ENCODE measurements at regions not wholly inside any gene's neighbourhood (a gene's known extent, or its start where the extent isn't known, plus 50 kb on each side); places are given as distances from the start of the nearest gene placed in this dataset.

GRCh38 chr1:88528792-88529191, 155.3 kb upstream of the PKN2 start:
- Histone ChIP-seq H2AFZ (ENCODE audit: low read length) (no peak overlapping the region), H3K79me2 (ENCODE audit: low read length) (no peaks in the 10 kb centered on the region), H3K27me3 (ENCODE audit: low read length) (no peaks in the 10 kb centered on the region), H3K4me3 (ENCODE audit: low read length) (no peak overlapping the region), H3K9ac (ENCODE audit: low read length) (no peak overlapping the region), H3K9me3 (ENCODE audit: low read length) (no peaks in the 10 kb centered on the region), H3K27ac (ENCODE audit: low read length) (no peak overlapping the region), H3K9me2 (replicated peaks; ENCODE audit: insufficient read depth, low read length) (no peaks in the 10 kb centered on the region), H3K4me1 (ENCODE audit: low read length) (no peaks in the 10 kb centered on the region), H3K36me3 (ENCODE audit: insufficient read depth, low read length) (no peaks in the 10 kb centered on the region), H3K4me2 (ENCODE audit: low read depth, low read length, poor library complexity, severe bottlenecking) (no peak overlapping the region), H4K20me1 (ENCODE audit: insufficient read depth, low read depth, low read length) (no peaks in the 10 kb centered on the region)
- no peak for DNase-seq

- Histone ChIP-seq H3K27me3 (ENCODE audit: low read length) (no peaks in the 10 kb centered on the region), H3K4me2 (ENCODE audit: low read depth, low read length, poor library complexity, severe bottlenecking) (no peak overlapping the region), H3K9ac (ENCODE audit: low read length) (no peak overlapping the region), H2AFZ (ENCODE audit: low read length) (no peak overlapping the region), H3K9me2 (replicated peaks; ENCODE audit: insufficient read depth, low read length) (no peaks in the 10 kb centered on the region), H4K20me1 (ENCODE audit: insufficient read depth, low read depth, low read length) (no peaks in the 10 kb centered on the region), H3K4me1 (ENCODE audit: low read length) (peaks cover 1% of the 10 kb centered on the region), H3K36me3 (ENCODE audit: insufficient read depth, low read length) (no peaks in the 10 kb centered on the region), H3K9me3 (ENCODE audit: low read length) (no peaks in the 10 kb centered on the region), H3K27ac (ENCODE audit: low read length) (no peak overlapping the region), H3K4me3 (ENCODE audit: low read length) (no peak overlapping the region), H3K79me2 (ENCODE audit: low read length) (no peaks in the 10 kb centered on the region)
- DNase-seq: no peak
These were observed 154.5 kb upstream of the PKN2 start for GRCh38 chr1:88529581-88529980.

GRCh38 chr1:88530246-88530645, 153.8 kb upstream of the PKN2 start:
- Histone ChIP-seq H3K79me2 (ENCODE audit: low read length) (no peaks in the 10 kb centered on the region), H3K4me1 (ENCODE audit: low read length) (peaks cover 4% of the 10 kb centered on the region), H3K4me3 (ENCODE audit: low read length) (no peak overlapping the region)

GRCh38 chr1:88537787-88538186, 146.3 kb upstream of the PKN2 start:
- peaks cover 4% of the 10 kb centered on the region for H3K4me1 ChIP-seq (ENCODE audit: low read length)
- no peak for DNase-seq
- H4K20me1 ChIP-seq (ENCODE audit: insufficient read depth, low read depth, low read length): no peaks in the 10 kb centered on the region
- no peak overlapping the region for H2AFZ ChIP-seq (ENCODE audit: low read length)
- no peak overlapping the region for H3K4me2 ChIP-seq (ENCODE audit: low read depth, low read length, poor library complexity, severe bottlenecking)
- no peaks in the 10 kb centered on the region for H3K9me3 ChIP-seq (ENCODE audit: low read length)
- H3K9me2 ChIP-seq (replicated peaks; ENCODE audit: insufficient read depth, low read length): no peaks in the 10 kb centered on the region
- no peak overlapping the region for H3K9ac ChIP-seq (ENCODE audit: low read length)
- no peak overlapping the region for H3K27ac ChIP-seq (ENCODE audit: low read length)
- H3K79me2 ChIP-seq (ENCODE audit: low read length): no peaks in the 10 kb centered on the region
- no peak overlapping the region for H3K4me3 ChIP-seq (ENCODE audit: low read length)
- no peaks in the 10 kb centered on the region for H3K36me3 ChIP-seq (ENCODE audit: insufficient read depth, low read length)
- H3K27me3 ChIP-seq (ENCODE audit: low read length): no peaks in the 10 kb centered on the region

More at GRCh38 chr1:88530246-88530645, 153.8 kb upstream of the PKN2 start:
- Histone ChIP-seq H3K9ac (ENCODE audit: low read length) (no peak overlapping the region), H3K27me3 (ENCODE audit: low read length) (no peaks in the 10 kb centered on the region), H3K4me2 (ENCODE audit: low read depth, low read length, poor library complexity, severe bottlenecking) (no peak overlapping the region), H3K27ac (ENCODE audit: low read length) (no peak overlapping the region), H4K20me1 (ENCODE audit: insufficient read depth, low read depth, low read length) (no peaks in the 10 kb centered on the region), H3K36me3 (ENCODE audit: insufficient read depth, low read length) (no peaks in the 10 kb centered on the region), H2AFZ (ENCODE audit: low read length) (no peak overlapping the region), H3K9me2 (replicated peaks; ENCODE audit: insufficient read depth, low read length) (no peaks in the 10 kb centered on the region), H3K9me3 (ENCODE audit: low read length) (no peaks in the 10 kb centered on the region)
- DNase-seq: no peak

GRCh38 chr1:88538222-88538899, 145.7 kb upstream of the PKN2 start:
- Histone ChIP-seq H3K9me2 (replicated peaks; ENCODE audit: insufficient read depth, low read length) (no peaks in the 10 kb centered on the region), H3K27ac (ENCODE audit: low read length) (no peak overlapping the region), H3K4me1 (ENCODE audit: low read length) (peaks cover 4% of the 10 kb centered on the region), H3K4me3 (ENCODE audit: low read length) (no peak overlapping the region), H4K20me1 (ENCODE audit: insufficient read depth, low read depth, low read length) (no peaks in the 10 kb centered on the region), H3K4me2 (ENCODE audit: low read depth, low read length, poor library complexity, severe bottlenecking) (no peak overlapping the region), H3K9me3 (ENCODE audit: low read length) (no peaks in the 10 kb centered on the region), H3K36me3 (ENCODE audit: insufficient read depth, low read length) (no peaks in the 10 kb centered on the region), H3K27me3 (ENCODE audit: low read length) (no peaks in the 10 kb centered on the region), H3K9ac (ENCODE audit: low read length) (no peak overlapping the region), H3K79me2 (ENCODE audit: low read length) (no peaks in the 10 kb centered on the region), H2AFZ (ENCODE audit: low read length) (no peak overlapping the region)
- no peak for DNase-seq

- no peaks in the 10 kb centered on the region for H3K9me3 ChIP-seq (ENCODE audit: low read length)
- H3K27ac ChIP-seq (ENCODE audit: low read length): no peak overlapping the region
- H3K79me2 ChIP-seq (ENCODE audit: low read length): no peaks in the 10 kb centered on the region
- no peaks in the 10 kb centered on the region for H3K9me2 ChIP-seq (replicated peaks; ENCODE audit: insufficient read depth, low read length)
- no peak overlapping the region for H3K9ac ChIP-seq (ENCODE audit: low read length)
- no peaks in the 10 kb centered on the region for H4K20me1 ChIP-seq (ENCODE audit: insufficient read depth, low read depth, low read length)
- no peak for DNase-seq
- no peaks in the 10 kb centered on the region for H3K27me3 ChIP-seq (ENCODE audit: low read length)
- no peak overlapping the region for H2AFZ ChIP-seq (ENCODE audit: low read length)
- no peak overlapping the region for H3K4me3 ChIP-seq (ENCODE audit: low read length)
- H3K4me2 ChIP-seq (ENCODE audit: low read depth, low read length, poor library complexity, severe bottlenecking): no peak overlapping the region
- no peaks in the 10 kb centered on the region for H3K4me1 ChIP-seq (ENCODE audit: low read length)
- H3K36me3 ChIP-seq (ENCODE audit: insufficient read depth, low read length): no peaks in the 10 kb centered on the region
These were observed 143.8 kb upstream of the PKN2 start for GRCh38 chr1:88540255-88540654.

- no peaks in the 10 kb centered on the region for H4K20me1 ChIP-seq (ENCODE audit: insufficient read depth, low read depth, low read length)
- H3K4me1 ChIP-seq (ENCODE audit: low read length): no peaks in the 10 kb centered on the region
- no peaks in the 10 kb centered on the region for H3K9me2 ChIP-seq (replicated peaks; ENCODE audit: insufficient read depth, low read length)
- no peaks in the 10 kb centered on the region for H3K9me3 ChIP-seq (ENCODE audit: low read length)
- H3K36me3 ChIP-seq (ENCODE audit: insufficient read depth, low read length): no peaks in the 10 kb centered on the region
- H3K27ac ChIP-seq (ENCODE audit: low read length): no peak overlapping the region
- no peak overlapping the region for H3K4me3 ChIP-seq (ENCODE audit: low read length)
- H2AFZ ChIP-seq (ENCODE audit: low read length): no peak overlapping the region
- no peak overlapping the region for H3K9ac ChIP-seq (ENCODE audit: low read length)
- no peak overlapping the region for H3K4me2 ChIP-seq (ENCODE audit: low read depth, low read length, poor library complexity, severe bottlenecking)
- no peak for DNase-seq
- no peaks in the 10 kb centered on the region for H3K27me3 ChIP-seq (ENCODE audit: low read length)
- no peaks in the 10 kb centered on the region for H3K79me2 ChIP-seq (ENCODE audit: low read length)
These were observed 142.5 kb upstream of the PKN2 start for GRCh38 chr1:88541596-88541995.

GRCh38 chr1:88544195-88544594, 139.9 kb upstream of the PKN2 start:
- DNase-seq: no peak
- Histone ChIP-seq H3K27me3 (ENCODE audit: low read length) (no peaks in the 10 kb centered on the region), H3K4me2 (ENCODE audit: low read depth, low read length, poor library complexity, severe bottlenecking) (no peak overlapping the region), H3K4me1 (ENCODE audit: low read length) (no peaks in the 10 kb centered on the region), H3K9me3 (ENCODE audit: low read length) (no peaks in the 10 kb centered on the region), H3K4me3 (ENCODE audit: low read length) (no peak overlapping the region), H3K9me2 (replicated peaks; ENCODE audit: insufficient read depth, low read length) (no peaks in the 10 kb centered on the region), H3K36me3 (ENCODE audit: insufficient read depth, low read length) (no peaks in the 10 kb centered on the region), H4K20me1 (ENCODE audit: insufficient read depth, low read depth, low read length) (no peaks in the 10 kb centered on the region), H2AFZ (ENCODE audit: low read length) (no peak overlapping the region), H3K9ac (ENCODE audit: low read length) (no peak overlapping the region), H3K79me2 (ENCODE audit: low read length) (no peaks in the 10 kb centered on the region), H3K27ac (ENCODE audit: low read length) (no peak overlapping the region)
